ENCODE measurements at regions not wholly inside any gene's neighbourhood (a gene's known extent, or its start where the extent isn't known, plus 50 kb on each side); places are given as distances from the start of the nearest gene placed in this dataset.

GRCh38 chr1:244224487-244225430 is 173.7 kb downstream of the ZBTB18 start:
- no peak for DNase-seq

GRCh38 chr1:244226435-244226834 is 175.4 kb downstream of the ZBTB18 start:
- DNase-seq, result no peak

DNA sequence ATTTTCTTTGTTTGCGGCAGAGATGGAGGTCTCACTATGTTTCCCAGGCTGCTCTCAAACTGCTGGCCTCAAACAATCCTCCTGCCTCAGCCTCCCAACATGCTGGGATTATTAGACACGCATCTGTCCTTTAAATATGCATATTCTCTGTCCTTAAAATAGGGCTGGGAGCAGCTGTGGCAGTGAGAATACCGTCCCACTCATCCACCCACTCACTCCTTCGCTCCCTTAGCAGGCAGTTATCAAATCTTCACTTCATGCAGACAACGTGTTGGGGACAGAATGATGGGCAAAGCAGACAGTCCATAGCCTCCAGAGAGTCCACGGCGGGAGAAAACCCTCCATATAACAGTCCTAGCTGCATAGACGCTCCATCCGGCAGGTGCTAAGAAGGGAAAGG is 179.4 kb downstream of the ZBTB18 start:
- no peak for DNase-seq

- DNase-seq, result no peak
These were observed 180.1 kb downstream of the ZBTB18 start for GRCh38 chr1:244231193-244231571.

- DNase-seq, result no peak
These were observed 180.7 kb downstream of the ZBTB18 start for GRCh38 chr1:244231572-244232315.

DNA sequence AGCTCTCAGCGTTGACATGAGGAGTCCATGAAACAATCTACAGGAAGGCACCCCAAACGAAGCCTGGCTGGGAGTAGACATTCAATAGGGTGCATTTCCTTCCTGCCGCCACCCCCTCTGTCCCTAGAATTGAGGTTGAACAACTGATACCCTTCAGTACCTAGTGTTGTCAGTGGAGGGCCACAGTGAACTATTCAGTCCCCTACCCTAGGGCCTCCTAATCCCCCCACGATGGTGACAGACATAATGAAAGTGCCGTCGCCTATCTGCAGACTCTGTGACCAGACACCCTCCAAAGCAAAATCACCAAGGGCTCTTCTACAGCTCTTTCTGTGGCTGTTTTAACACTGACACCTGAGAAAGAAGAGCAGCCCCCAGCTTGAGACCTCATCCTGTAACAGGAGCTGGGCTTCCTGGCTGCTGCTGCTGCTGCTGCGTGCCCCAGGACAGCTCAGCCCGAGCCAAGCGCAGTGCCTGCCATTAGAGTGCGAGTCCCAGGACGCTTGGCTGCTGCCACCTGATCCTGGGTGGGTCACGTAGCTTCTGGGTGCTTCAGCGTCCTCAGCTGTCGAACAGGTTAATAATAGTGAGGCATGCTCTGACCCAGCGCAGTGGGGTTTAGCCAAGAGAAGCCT is 183.0 kb downstream of the ZBTB18 start:
- no peak for DNase-seq

DNA sequence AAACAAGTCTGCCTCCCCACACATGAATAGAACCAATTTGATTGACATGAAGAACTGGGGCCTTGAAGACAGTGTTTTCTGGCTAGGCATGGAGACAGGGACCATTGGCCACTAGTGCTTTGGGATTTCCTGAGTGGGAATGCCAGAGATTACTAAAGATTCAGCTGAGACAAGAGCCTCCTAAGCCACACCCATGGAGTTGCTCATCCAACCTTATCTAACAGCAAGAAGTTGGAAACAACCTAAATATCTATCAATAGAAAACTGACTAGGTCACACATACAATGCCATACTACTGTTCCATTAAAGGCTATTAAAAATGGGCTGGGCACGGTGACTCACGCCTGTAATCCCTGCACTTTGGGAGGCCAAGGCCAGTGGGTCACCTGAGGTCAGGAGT is 184.1 kb downstream of the ZBTB18 start:
- DNase-seq, result no peak

DNA sequence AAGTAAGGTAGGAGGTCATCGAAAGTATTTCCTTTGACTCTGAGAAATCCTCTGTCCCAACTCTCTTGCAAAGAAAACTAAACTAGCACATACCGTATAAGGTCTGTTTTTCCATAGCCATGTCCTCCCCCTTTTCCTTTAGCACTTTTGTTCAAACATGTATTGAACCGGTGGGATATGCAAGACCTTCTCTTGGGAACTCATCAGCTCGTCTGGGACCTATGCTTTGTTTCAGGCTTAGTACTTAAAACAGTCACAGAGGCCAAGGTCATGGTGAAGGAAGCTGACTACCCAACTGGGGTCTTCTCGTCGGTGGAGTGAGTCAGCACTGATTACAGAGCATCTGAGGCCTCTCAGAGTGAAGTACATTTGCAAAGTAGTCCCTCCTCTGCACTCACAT is 185.0 kb downstream of the ZBTB18 start:
- no peak for DNase-seq

DNA sequence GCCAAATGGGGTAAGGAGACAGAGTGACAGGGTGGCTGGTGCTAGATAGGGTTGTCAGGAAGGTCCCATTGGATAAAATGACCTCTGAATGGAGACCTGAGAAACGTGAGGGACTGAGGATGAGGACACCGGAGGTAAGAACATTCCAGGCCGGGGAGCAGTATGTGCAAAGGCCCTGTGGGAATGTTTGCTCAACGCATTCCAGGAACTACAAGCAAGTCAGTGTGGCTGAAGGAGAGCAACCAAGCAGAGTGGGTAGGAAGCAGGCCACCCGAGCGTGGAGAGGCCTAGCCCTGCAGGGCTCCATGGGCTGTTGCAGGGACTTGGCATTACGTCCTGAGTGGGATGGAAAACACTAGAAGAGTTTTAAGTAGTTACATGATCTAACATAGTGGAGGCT is 185.6 kb downstream of the ZBTB18 start:
- no peak for DNase-seq

DNA sequence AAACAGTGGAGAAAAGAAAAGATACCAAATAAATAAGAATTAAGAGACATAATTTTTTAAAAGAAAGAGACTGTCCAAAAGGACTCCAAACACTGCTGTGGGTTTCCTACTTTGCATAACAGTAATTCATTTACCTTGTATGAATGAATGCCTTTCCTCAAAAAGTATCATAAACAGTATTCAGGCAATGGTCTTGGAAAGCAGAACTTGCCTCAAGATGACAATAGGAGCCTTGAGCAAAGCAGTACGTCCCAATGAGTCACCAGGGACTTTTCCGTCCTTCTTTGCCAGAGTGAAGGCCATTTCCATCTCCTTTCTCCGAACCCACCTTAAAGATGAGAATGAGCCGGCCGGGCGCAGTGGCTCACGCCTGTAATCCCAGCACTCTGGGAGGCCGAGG is 186.4 kb downstream of the ZBTB18 start:
- DNase-seq, result no peak

GRCh38 chr1:244239261-244239770 is 188.2 kb downstream of the ZBTB18 start:
- DNase-seq, result no peak

DNA sequence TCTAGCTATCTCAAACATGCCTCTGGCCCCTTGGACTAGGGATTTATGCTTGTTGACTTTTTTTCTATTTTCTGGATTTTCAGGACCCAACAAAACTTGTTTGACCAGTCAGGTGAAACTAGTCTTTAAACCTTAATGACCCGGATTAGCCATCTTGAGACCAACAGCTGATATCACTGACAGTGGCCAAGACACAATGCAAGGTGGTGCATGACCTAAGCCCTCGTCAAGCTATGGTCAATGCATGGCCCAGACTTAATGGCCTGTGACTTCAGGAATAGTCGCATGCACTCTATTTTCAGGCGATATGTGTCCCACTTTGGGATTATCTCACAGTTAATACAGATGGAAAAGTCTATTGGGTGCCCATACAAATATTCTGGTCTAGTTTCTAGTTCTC is 190.4 kb downstream of the ZBTB18 start:
- no peak for DNase-seq

DNA sequence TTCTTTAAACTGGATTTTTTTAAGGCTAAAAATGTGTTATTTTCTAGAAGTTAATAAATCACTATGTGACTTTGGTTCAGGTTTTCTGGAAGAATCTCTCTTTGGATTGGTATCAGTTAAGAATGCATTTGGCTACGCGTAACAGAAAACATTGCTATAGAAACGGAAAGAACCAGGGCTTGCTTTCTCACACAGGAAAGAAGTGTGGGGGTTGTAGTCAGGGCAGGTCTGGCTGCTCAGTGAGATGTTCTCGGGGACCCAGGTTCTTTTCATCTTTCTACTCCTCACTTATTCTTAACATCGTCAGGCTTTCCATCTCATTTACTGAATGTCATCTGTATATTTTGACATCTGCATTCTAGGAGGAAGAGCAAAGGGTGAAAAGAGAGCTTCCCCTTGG is 191.4 kb downstream of the ZBTB18 start:
- DNase-seq, result no peak

- DNase-seq, result no peak
These were observed 195.3 kb downstream of the ZBTB18 start for GRCh38 chr1:244246334-244246733.

GRCh38 chr1:244248426-244248825 is 197.3 kb downstream of the ZBTB18 start:
- DNase-seq, result no peak

- no peak for DNase-seq
These were observed 199.5 kb downstream of the ADSS2 start for GRCh38 chr1:244252211-244252610.

DNA sequence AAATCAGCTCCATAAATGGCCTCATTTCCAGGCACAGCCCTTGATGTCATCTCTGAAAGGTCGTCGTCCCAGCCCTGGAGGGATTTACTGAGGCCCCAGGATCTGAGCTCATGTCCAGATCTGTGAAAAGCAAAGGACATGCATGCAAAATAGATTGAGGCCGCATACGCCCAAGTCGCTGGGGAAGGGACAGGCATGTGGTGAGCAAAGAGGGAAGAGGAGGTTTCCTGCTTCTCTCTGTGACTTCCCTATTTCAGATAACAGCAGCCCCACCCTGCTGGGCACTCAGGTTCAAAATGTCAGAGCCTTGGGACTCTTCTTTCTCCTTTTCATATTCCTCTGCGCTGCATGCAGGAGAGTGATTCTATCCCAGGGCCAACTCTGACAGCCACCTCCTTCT is 197.2 kb downstream of the ADSS2 start:
- DNase-seq, result no peak

GRCh38 chr1:244255426-244255965 is 196.2 kb downstream of the ADSS2 start:
- no peak for DNase-seq

DNA sequence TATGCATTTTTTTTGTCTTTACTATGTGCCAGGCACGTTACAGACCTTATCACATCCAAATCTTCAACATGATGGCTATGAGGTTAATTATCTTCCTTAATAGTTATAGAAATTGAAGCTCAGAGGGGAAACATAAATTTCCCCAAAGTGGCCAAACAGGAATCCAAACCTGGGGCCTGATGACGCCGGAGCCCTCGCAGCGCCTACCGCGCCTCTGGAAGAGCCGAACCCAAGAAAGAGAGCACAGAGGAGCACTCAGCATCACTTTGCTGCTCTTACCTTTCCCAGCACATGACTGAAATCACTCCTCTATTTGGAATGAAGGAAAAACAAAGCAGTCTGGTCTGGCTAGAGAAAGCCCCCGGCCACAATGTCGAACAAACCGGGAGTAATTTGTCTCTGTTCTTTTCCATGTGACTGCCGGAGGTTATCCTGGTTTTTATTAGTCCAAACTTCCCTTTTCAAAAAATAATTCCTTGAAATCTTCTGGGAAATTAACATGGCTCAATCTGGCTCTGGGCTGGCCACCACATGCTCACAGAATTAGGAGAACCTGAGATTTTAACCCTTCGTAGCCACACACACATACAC is 195.5 kb downstream of the ADSS2 start:
- DNase-seq, result no peak

- no peak for DNase-seq
These were observed 187.5 kb downstream of the ADSS2 start for GRCh38 chr1:244264163-244264562.

- no peak for DNase-seq
These were observed 186.2 kb downstream of the ADSS2 start for GRCh38 chr1:244265507-244265906.

GRCh38 chr1:244269169-244269568 is 182.5 kb downstream of the ADSS2 start:
- DNase-seq, result no peak

DNA sequence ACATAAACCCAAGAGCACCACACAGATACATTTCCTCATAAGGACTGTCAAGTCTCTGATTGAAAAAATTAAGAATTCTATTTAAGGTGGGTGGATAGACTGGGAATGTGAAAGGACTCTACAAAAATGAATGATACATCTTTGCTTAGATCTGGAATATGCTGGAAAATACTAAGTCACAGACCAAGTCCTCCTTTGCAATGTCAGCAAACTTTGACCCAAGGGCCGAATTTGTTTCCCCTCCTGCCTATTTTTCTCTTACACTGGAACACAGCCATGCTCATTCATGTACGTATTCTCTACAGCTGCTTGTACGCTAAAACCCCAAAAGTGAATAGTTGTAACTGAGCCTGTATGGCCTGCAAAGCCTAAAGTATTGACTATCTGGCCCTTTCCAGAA is 180.7 kb downstream of the ADSS2 start:
- no peak for DNase-seq
